ENCODE measurements at regions not wholly inside any gene's neighbourhood (a gene's known extent, or its start where the extent isn't known, plus 50 kb on each side); places are given as distances from the start of the nearest gene placed in this dataset.
"Not testable (repeated sequence)": the region's sequence is repeated elsewhere in the genome, so short reads cannot be mapped to it uniquely, and the experiment has no call there.

GRCh38 chrX:152044383-152044782, 69.9 kb upstream of the GABRE start:
- H3K4me3 ChIP-seq (ENCODE audit: low read depth, low read length): no peak overlapping the region
- TF ChIP-seq, protein P1, sequence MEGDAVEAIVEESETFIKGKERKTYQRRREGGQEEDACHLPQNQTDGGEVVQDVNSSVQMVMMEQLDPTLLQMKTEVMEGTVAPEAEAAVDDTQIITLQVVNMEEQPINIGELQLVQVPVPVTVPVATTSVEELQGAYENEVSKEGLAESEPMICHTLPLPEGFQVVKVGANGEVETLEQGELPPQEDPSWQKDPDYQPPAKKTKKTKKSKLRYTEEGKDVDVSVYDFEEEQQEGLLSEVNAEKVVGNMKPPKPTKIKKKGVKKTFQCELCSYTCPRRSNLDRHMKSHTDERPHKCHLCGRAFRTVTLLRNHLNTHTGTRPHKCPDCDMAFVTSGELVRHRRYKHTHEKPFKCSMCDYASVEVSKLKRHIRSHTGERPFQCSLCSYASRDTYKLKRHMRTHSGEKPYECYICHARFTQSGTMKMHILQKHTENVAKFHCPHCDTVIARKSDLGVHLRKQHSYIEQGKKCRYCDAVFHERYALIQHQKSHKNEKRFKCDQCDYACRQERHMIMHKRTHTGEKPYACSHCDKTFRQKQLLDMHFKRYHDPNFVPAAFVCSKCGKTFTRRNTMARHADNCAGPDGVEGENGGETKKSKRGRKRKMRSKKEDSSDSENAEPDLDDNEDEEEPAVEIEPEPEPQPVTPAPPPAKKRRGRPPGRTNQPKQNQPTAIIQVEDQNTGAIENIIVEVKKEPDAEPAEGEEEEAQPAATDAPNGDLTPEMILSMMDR (IDR thresholded peaks at IDR 0.05; ENCODE audit: insufficient read depth, low read length): no peak
- DNase-seq (ENCODE audit: low read depth): no peak

- TF ChIP-seq, protein P1 (IDR thresholded peaks at IDR 0.05; ENCODE audit: insufficient read depth, low read length): no peak
- no peak overlapping the region for H3K4me3 ChIP-seq (ENCODE audit: low read depth, low read length)
- DNase-seq (ENCODE audit: low read depth): no peak
These were observed 64.3 kb upstream of the GABRE start for GRCh38 chrX:152038804-152039203.

- DNase-seq (ENCODE audit: low read depth): no peak
- TF ChIP-seq, protein P1 (IDR thresholded peaks at IDR 0.05; ENCODE audit: insufficient read depth, low read length): no peak
- no peak overlapping the region for H3K4me3 ChIP-seq (ENCODE audit: low read depth, low read length)
These were observed 62.7 kb upstream of the GABRE start for GRCh38 chrX:152037183-152037582.

DNA sequence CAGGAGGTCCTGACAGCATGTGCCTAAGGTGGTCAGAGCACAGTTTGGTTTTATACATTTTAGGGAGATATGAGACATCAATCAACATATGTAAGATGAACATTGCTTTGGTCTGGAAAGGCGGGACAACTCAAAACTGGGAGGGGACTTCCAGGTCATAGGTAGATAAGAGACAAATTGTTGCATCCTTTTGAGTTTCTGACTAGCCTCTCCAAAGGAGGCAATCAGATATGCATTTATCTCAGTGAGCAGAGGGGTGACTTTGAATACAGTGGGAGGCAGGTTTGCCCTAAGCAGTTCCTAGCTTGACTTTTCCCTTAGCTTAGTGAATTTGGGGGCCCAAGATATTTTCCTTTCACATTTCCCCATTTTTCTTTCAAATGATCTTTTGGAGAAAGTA, 56.9 kb upstream of the GABRE start:
- not testable (repeated sequence) for DNase-seq (ENCODE audit: low read depth); H3K4me3 ChIP-seq (ENCODE audit: low read depth, low read length)

- TF ChIP-seq, protein P1 (IDR thresholded peaks at IDR 0.05; ENCODE audit: insufficient read depth, low read length): no peak
- no peak overlapping the region for H3K4me3 ChIP-seq (ENCODE audit: low read depth, low read length)
- no peak for DNase-seq (ENCODE audit: low read depth)
These were observed 54.1 kb upstream of the GABRE start for GRCh38 chrX:152028579-152028978.

DNA sequence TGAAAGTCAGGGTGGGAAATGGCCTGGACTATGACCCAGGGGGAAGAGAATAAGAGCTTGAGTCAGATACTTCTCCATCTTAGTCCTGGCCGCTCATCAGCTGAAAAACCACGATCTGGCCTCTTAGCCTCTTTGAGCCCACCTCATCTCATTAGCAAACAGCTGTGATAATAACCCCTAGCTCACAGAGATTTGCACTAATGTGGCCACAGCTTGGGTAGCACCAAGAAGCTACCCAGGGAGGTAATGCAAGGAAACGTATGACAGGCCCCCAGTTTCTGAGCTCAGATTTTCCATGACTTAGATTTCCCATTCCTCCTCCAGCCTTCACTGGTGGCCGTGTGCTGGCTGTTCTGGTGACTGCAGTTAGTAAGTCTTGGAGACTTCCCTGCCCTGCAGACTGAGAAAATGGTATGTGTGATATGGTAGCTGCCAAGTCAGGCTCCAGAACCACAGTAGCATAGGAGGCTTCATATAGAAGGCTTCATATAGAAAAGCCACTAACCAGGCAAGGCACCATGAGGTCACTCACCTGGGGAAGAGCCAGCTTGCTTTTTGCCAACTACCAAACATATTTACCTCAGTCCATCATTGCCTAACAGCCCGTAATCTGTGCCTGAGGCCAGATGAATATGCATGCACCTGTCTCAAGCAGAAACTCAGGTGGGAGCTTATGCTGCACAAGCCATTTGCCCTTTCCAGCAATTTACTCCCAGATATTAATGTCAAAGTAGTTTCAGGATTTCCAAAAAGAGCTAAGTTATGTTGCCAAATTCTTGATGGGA, 51.4 kb upstream of the GABRE start:
- H3K4me3 ChIP-seq (ENCODE audit: low read depth, low read length): no peak overlapping the region
- TF ChIP-seq, protein P1 (IDR thresholded peaks at IDR 0.05; ENCODE audit: insufficient read depth, low read length): no peak

DNA sequence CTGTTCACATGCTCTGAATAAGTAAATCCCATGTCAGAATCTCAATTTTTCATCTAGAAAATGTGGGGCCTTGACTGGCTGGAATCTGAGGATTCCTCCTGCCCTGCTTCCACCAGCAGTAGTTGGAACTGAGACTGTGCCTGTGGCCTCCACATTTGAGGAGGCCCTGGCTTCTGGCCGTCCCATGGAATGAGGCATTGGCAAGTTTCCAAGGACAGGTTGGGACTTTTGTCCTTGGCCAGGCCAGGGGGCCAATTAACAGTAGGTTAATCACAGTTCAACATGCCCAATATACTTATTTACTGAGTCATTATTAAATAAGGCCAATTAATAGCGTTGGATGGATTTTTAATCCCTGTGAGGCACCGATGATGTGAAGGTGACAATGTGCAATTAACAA, 50.2 kb upstream of the GABRE start:
- H3K4me3 ChIP-seq (ENCODE audit: low read depth, low read length): no peak overlapping the region
- DNase-seq (ENCODE audit: low read depth): no peak
- TF ChIP-seq, protein P1 (IDR thresholded peaks at IDR 0.05; ENCODE audit: insufficient read depth, low read length): no peak

More for the DNA sequence above, 51.4 kb upstream of the GABRE start:
- no peak for DNase-seq (ENCODE audit: low read depth)
